Activated T-cell treated with anti-CD3 and anti-CD28 coated beads, Interleukin-2, amount 50 U/mL, for 72 hours (primary cell): ENCODE measurements at regions not wholly inside any gene's neighbourhood (a gene's known extent, or its start where the extent isn't known, plus 50 kb on each side); places are given as distances from the start of the nearest gene placed in this dataset.
"Not testable (repeated sequence)": the region's sequence is repeated elsewhere in the genome, so short reads cannot be mapped to it uniquely, and the experiment has no call there.

ENCODE experiments used
- ATAC-seq, 2 donors: fragments of 150-1000 bp; cut with Tn5 transposase; replicated peaks in 1 of 2; 2 replicates each; pipeline ENCODE4 v1.10.0; 2021; ENCODE audit warnings: moderate library complexity in 2 of 2, mild to moderate bottlenecking in 1 of 2
- DNase-seq, 2 donors: peaks; one replicate each; pipeline ENCODE4 v3.0.0; 2021 to 2022; ENCODE audit warnings: mixed read lengths in 1 of 2
- H3K27ac Mint-ChIP-seq: one replicate; pipeline ENCODE4 v1.8.0; 2022; ENCODE audit warnings: mild to moderate bottlenecking, moderate library complexity, mixed read lengths
- H3K27me3 Mint-ChIP-seq: one replicate; pipeline ENCODE4 v1.8.0; 2022; ENCODE audit warnings: low read depth, mixed read lengths
- H3K36me3 Mint-ChIP-seq, 2 donors: one replicate each; pipeline ENCODE4 v1.8.0; 2022; ENCODE audit warnings: mixed read lengths in 2 of 2, mild to moderate bottlenecking in 1 of 2; ENCODE audit not compliant: insufficient read depth in 2 of 2
- H3K4me1 Mint-ChIP-seq: one replicate; pipeline ENCODE4 v1.8.0; 2022; ENCODE audit warnings: low read depth, mixed read lengths
- H3K4me3 Mint-ChIP-seq, 2 donors: one replicate each; pipeline ENCODE4 v1.8.0; 2022; ENCODE audit warnings: mild to moderate bottlenecking in 2 of 2, mixed read lengths in 2 of 2, moderate library complexity in 2 of 2
- H3K9me3 Mint-ChIP-seq, 2 donors: one replicate each; pipeline ENCODE4 v1.8.0; 2022; ENCODE audit warnings: mixed read lengths in 2 of 2

- DNase-seq (no peak), ATAC-seq (no peak)
- H3K27me3 Mint-ChIP-seq = peaks cover 10% of the 10 kb centered on the region
- H3K4me3 Mint-ChIP-seq = no peak overlapping the region
- H3K4me1 Mint-ChIP-seq = no peaks in the 10 kb centered on the region
- no peak overlapping the region for H3K27ac Mint-ChIP-seq
- H3K36me3 Mint-ChIP-seq = no peaks in the 10 kb centered on the region
- H3K9me3 Mint-ChIP-seq = no peaks in the 10 kb centered on the region
Measured at GRCh38 chr5:111836426-111836825, 79.4 kb upstream of the NREP start.

- Mint-ChIP-seq H3K4me1 (no peaks in the 10 kb centered on the region), H3K36me3 (no peaks in the 10 kb centered on the region), H3K4me3 (no peak overlapping the region), H3K27ac (no peak overlapping the region), H3K9me3 (peaks cover 0 to 2% of the 10 kb centered on the region in 2 donors), H3K27me3 (peaks cover 10% of the 10 kb centered on the region)
- DNase-seq (no peak), ATAC-seq (no peak)
Measured at GRCh38 chr5:111834926-111835599, 78.1 kb upstream of the NREP start.

GRCh38 chr5:111830333-111830732 is 73.3 kb upstream of the NREP start:
- Mint-ChIP-seq H3K36me3 (no peaks in the 10 kb centered on the region), H3K9me3 (peaks cover 0 to 2% of the 10 kb centered on the region in 2 donors), H3K27me3 (no peaks in the 10 kb centered on the region), H3K4me1 (no peaks in the 10 kb centered on the region), H3K4me3 (no peak overlapping the region), H3K27ac (no peak overlapping the region)
- no peak for DNase-seq
- ATAC-seq = no peak

GRCh38 chr5:111829701-111830100 is 72.7 kb upstream of the NREP start:
- Mint-ChIP-seq H3K27ac (no peak overlapping the region), H3K4me1 (no peaks in the 10 kb centered on the region), H3K4me3 (no peak overlapping the region), H3K36me3 (no peaks in the 10 kb centered on the region), H3K9me3 (peaks cover 0 to 2% of the 10 kb centered on the region in 2 donors), H3K27me3 (no peaks in the 10 kb centered on the region)
- ATAC-seq (no peak), DNase-seq (no peak)

- Mint-ChIP-seq H3K27me3 (no peaks in the 10 kb centered on the region), H3K27ac (no peak overlapping the region), H3K4me1 (no peaks in the 10 kb centered on the region), H3K4me3 (no peak overlapping the region), H3K36me3 (no peaks in the 10 kb centered on the region), H3K9me3 (peaks cover 0 to 2% of the 10 kb centered on the region in 2 donors)
- ATAC-seq (no peak), DNase-seq (no peak)
Measured at GRCh38 chr5:111826064-111826463, 69.1 kb upstream of the NREP start.

GRCh38 chr5:111820072-111820471 is 63.1 kb upstream of the NREP start:
- Mint-ChIP-seq H3K36me3 (peaks cover 0 to 2% of the 10 kb centered on the region in 2 donors), H3K4me3 (no peak overlapping the region), H3K27ac (no peak overlapping the region), H3K27me3 (no peaks in the 10 kb centered on the region), H3K4me1 (no peaks in the 10 kb centered on the region), H3K9me3 (peaks cover 6 to 11% of the 10 kb centered on the region in 2 donors)
- DNase-seq (no peak), ATAC-seq (no peak)

GRCh38 chr5:111819028-111819427 is 62.0 kb upstream of the NREP start:
- not testable (repeated sequence) for H3K36me3 Mint-ChIP-seq, ATAC-seq, H3K4me1 Mint-ChIP-seq, H3K27me3 Mint-ChIP-seq, H3K27ac Mint-ChIP-seq, H3K4me3 Mint-ChIP-seq, DNase-seq
- H3K9me3 Mint-ChIP-seq = peaks cover 6 to 11% of the 10 kb centered on the region in 2 donors

GRCh38 chr5:111813537-111813936 is 56.5 kb upstream of the NREP start:
- Mint-ChIP-seq H3K4me1 (no peaks in the 10 kb centered on the region), H3K27ac (no peak overlapping the region), H3K27me3 (no peaks in the 10 kb centered on the region), H3K9me3 (peaks cover 0 to 1% of the 10 kb centered on the region in 2 donors), H3K4me3 (no peak overlapping the region), H3K36me3 (no peaks in the 10 kb centered on the region)
- DNase-seq (no peak), ATAC-seq (no peak)

GRCh38 chr5:111810112-111810511 is 53.1 kb upstream of the NREP start:
- Mint-ChIP-seq H3K4me3 (no peak overlapping the region), H3K27me3 (no peaks in the 10 kb centered on the region), H3K4me1 (no peaks in the 10 kb centered on the region), H3K9me3 (no peaks in the 10 kb centered on the region), H3K27ac (no peak overlapping the region), H3K36me3 (no peaks in the 10 kb centered on the region)
- ATAC-seq = no peak
- no peak for DNase-seq
